Natural killer cell treated with Interleukin-12 subunit alpha and Interleukin-12 subunit beta and Interleukin-15 and Interleukin-18, amount 100 ng/mL, for 72 hours (primary cell): ENCODE measurements at regions not wholly inside any gene's neighbourhood (a gene's known extent, or its start where the extent isn't known, plus 50 kb on each side); places are given as distances from the start of the nearest gene placed in this dataset.

ENCODE experiments used
- ATAC-seq, 2 donors: fragments of 150-1000 bp; cut with Tn5 transposase in 1 of 2; sonication (Bioruptor Pico), chemical (Tn5 transposase) in 1 of 2; 2 replicates each; pipeline ENCODE4 v1.10.0; 2021
- DNase-seq: peaks from one replicate; pipeline ENCODE4 v3.0.0; 2022; ENCODE audit warnings: low spot score
- H3K27ac Mint-ChIP-seq, 2 donors: 1 replicate in 1 of 2; 2 replicates in 1 of 2; pipeline ENCODE4 v1.8.0; 2022; ENCODE audit warnings: mixed read lengths in 2 of 2, mild to moderate bottlenecking in 1 of 2, moderate library complexity in 1 of 2
- H3K27me3 Mint-ChIP-seq, 2 donors: 1 replicate in 1 of 2; 2 replicates in 1 of 2; pipeline ENCODE4 v1.8.0; 2022; ENCODE audit warnings: mixed read lengths in 2 of 2
- H3K36me3 Mint-ChIP-seq: one replicate; pipeline ENCODE4 v1.8.0; 2022; ENCODE audit warnings: mixed read lengths
- H3K4me1 Mint-ChIP-seq, 2 donors: 1 replicate in 1 of 2; 2 replicates in 1 of 2; pipeline ENCODE4 v1.8.0; 2022; ENCODE audit warnings: low read depth in 2 of 2, mixed read lengths in 2 of 2, mild to moderate bottlenecking in 1 of 2
- H3K4me3 Mint-ChIP-seq: one replicate; pipeline ENCODE4 v1.8.0; 2022; ENCODE audit warnings: mixed read lengths
- H3K9me3 Mint-ChIP-seq: 2 replicates; pipeline ENCODE4 v1.8.0; 2022; ENCODE audit warnings: mixed read lengths

DNA sequence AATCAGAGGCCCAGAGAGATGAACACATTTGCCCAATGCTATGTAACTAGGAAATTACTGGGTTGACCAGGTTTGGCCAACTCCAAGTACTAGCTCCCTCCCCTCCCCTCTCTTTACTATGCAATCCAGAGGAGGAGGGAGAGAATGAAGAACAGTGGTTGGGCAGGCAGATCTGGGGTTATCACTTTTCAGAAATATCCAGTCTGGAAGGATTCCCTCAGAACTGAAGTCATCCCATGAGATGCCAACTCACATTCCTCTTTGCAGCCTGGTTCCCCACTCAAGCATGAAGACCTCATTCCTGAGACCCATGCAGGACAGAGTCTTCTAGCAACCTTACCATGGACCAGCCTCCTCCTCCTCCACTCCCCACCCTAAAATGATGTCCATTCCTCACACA is 201.1 kb downstream of the TLE3 start:
- no peak overlapping the region for H3K4me3 Mint-ChIP-seq
- peaks cover 5% of the 10 kb centered on the region for H3K9me3 Mint-ChIP-seq
- H3K4me1 Mint-ChIP-seq = no peaks in the 10 kb centered on the region
- no peak for ATAC-seq
- peaks cover 20 to 34% of the 10 kb centered on the region in 2 donors for H3K27me3 Mint-ChIP-seq
- no peak overlapping the region for H3K27ac Mint-ChIP-seq
- DNase-seq = no peak
- H3K36me3 Mint-ChIP-seq = no peaks in the 10 kb centered on the region

DNA sequence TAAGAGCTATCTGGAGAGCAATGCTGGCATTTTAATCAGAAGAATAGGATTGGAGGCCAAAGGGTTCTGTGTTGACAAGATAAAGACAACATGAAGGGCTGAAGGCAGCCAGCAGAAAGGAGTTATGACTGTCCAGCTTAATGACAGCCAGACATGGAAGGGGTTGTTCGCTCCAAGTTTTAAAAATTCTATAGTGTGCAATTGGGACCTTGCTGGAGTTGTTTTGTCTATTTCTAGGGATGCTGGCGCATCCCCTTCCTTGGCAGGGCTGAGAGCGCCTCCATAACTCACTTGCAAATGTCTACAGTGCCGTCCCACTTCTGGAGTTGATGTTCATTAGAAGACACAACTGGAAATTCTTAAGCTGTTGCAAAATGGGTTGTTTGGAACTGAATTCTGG is 200.7 kb downstream of the TLE3 start:
- H3K36me3 Mint-ChIP-seq = no peaks in the 10 kb centered on the region
- no peak overlapping the region for H3K4me3 Mint-ChIP-seq
- no peak overlapping the region for H3K27ac Mint-ChIP-seq
- H3K9me3 Mint-ChIP-seq = peaks cover 5% of the 10 kb centered on the region
- DNase-seq = no peak
- no peak for ATAC-seq
- peaks cover 20 to 36% of the 10 kb centered on the region in 2 donors for H3K27me3 Mint-ChIP-seq
- no peaks in the 10 kb centered on the region for H3K4me1 Mint-ChIP-seq

DNA sequence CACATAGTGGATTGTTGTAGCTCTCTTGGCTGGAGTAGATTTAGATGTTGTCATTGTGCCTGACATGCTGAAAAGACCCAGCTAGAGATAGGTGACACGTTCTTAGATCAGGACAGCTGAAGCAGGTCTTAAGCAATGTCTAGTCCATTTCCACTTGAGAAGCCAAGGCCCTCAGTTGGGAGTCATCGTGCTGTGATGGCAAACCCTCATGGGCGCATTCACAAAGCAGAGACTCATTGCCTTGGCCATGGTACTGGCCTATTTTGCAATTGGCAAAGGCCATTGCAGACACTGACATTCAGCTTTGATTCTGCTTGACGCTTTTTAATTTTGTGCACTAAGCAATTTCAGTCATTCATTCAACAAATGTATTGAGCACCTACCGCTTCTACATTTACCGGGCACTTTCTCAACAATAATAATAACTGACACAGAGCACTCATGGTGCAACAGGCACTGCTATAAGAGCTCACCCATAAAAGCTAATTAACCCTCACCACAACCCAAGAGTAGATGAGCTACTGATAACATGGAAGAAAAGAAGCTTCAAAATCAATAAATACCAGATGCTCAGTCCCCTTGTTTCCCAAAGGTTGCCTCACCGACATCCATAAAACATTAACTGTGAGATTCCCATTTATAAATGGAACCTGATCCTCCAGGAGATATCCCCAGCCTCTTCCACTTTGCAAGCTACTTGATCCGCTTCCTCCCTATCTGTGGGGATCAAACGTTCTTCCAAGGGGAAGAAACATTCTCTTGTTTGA is 200.1 kb downstream of the TLE3 start:
- peaks cover 5% of the 10 kb centered on the region for H3K9me3 Mint-ChIP-seq
- H3K27me3 Mint-ChIP-seq = peaks cover 20 to 36% of the 10 kb centered on the region in 2 donors
- H3K4me1 Mint-ChIP-seq = no peaks in the 10 kb centered on the region
- H3K27ac Mint-ChIP-seq = no peak overlapping the region
- H3K36me3 Mint-ChIP-seq = no peaks in the 10 kb centered on the region
- DNase-seq (no peak), ATAC-seq (no peak)
- H3K4me3 Mint-ChIP-seq = no peak overlapping the region

DNA sequence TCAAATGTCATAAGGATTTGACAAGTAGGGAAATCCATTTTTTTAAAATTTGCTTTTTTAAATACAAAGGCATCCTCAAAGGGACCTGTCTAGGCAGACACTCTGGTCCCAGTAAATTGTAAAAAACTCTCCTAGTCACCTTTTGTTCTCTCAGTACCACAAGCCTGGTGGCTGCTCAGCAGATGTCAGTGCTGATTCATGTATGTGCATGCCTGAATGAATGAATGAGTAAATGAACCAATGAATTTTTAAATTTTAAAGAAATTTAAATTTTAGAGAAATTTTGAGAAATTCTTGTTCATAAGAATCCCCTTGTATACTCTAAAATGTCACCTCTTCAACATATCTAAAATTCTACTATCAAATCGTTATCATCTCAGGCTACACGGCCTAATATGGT is 199.5 kb downstream of the TLE3 start:
- no peaks in the 10 kb centered on the region for H3K4me1 Mint-ChIP-seq
- ATAC-seq = no peak
- peaks cover 5% of the 10 kb centered on the region for H3K9me3 Mint-ChIP-seq

DNA sequence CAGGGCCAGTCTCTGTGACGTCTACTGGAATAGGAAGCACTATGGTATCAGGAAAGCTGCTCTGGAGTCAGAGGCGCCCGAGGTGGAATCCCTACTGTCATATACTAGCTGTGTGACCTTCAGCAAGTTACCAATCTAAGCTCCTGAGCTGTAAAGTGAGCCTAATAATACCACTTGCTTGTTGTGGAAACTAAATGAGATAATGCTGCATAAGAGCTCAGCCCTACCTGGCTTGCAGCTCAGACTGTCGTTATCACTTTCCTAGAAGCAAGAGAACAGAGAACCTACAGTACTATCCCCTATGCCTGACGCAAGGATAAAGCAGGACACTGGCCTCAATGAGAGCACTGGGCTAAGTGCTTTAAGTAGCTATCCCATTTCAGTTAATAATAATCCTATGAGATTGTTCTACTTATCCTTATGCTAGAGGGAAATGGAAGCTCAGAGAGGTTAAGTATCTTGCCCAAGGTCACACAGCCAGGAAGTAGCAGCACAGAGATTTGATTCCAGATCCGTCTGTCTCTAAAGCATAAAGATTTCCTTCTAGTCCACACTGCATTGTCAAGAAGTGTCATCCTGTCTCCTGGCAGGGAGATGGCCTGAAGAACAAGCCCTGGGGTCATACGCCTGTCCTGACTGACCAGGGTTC is 195.2 kb downstream of the TLE3 start:
- Mint-ChIP-seq H3K9me3 (no peaks in the 10 kb centered on the region), H3K36me3 (no peaks in the 10 kb centered on the region), H3K4me1 (no peaks in the 10 kb centered on the region), H3K27me3 (peaks cover 0 to 17% of the 10 kb centered on the region in 2 donors), H3K4me3 (no peak overlapping the region), H3K27ac (no peak overlapping the region)
- DNase-seq = no peak
- ATAC-seq = no peak

More for the DNA sequence above, 199.5 kb downstream of the TLE3 start:
- no peak for DNase-seq
- Mint-ChIP-seq H3K36me3 (no peaks in the 10 kb centered on the region), H3K27me3 (peaks cover 20 to 34% of the 10 kb centered on the region in 2 donors), H3K27ac (no peak overlapping the region), H3K4me3 (no peak overlapping the region)

DNA sequence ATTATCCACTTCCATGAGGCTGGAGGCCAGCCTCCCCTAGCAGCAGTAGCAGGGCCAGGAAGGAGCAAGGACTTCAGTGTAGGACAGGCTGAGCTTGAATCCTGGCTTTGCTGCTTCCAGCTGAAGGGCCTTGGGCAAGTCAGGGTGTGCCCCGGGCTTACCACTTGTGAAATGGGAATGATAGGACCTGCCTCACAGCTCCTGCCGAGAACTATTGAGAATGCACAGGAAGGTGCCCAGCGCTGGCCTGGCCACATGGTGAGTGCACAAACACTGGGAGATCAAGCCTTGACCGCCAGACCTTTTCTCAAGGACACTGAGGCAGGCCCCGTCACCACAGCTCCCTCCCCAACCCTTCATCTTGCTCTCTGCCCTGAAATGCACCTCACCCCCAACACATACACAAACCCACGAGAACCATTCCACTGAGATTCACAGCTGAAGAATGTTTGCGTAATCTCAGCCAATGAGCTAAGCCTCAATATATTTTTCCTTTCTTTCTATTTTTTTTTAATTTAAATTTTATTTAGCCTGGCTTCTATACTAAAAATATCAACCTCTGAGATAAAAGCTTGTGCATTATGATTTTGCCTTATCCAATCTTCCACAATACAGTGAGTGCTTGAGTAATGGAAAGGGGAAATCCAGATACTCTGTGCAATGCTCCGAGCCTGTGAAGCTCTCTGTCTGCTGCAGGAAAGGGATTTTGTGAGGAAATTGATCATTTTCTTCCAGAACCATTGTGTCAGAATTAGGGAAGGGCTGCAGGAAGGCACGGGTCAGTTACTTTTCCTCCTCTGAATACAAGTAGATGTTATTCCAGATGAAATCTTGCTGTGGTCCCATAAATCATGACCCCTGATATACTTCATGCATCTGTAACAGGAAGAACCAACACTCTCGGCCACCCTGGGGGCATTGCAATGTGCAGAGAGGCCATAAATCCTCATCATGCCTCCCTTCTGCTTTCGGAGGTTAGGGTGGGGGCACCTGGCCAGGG is 193.9 kb downstream of the TLE3 start:
- H3K27me3 Mint-ChIP-seq = peaks cover 8 to 18% of the 10 kb centered on the region in 2 donors
- H3K27ac Mint-ChIP-seq = no peak overlapping the region
- DNase-seq (no peak), ATAC-seq (no peak)
- no peak overlapping the region for H3K4me3 Mint-ChIP-seq
- H3K36me3 Mint-ChIP-seq = no peaks in the 10 kb centered on the region
- no peaks in the 10 kb centered on the region for H3K4me1 Mint-ChIP-seq
- no peaks in the 10 kb centered on the region for H3K9me3 Mint-ChIP-seq

DNA sequence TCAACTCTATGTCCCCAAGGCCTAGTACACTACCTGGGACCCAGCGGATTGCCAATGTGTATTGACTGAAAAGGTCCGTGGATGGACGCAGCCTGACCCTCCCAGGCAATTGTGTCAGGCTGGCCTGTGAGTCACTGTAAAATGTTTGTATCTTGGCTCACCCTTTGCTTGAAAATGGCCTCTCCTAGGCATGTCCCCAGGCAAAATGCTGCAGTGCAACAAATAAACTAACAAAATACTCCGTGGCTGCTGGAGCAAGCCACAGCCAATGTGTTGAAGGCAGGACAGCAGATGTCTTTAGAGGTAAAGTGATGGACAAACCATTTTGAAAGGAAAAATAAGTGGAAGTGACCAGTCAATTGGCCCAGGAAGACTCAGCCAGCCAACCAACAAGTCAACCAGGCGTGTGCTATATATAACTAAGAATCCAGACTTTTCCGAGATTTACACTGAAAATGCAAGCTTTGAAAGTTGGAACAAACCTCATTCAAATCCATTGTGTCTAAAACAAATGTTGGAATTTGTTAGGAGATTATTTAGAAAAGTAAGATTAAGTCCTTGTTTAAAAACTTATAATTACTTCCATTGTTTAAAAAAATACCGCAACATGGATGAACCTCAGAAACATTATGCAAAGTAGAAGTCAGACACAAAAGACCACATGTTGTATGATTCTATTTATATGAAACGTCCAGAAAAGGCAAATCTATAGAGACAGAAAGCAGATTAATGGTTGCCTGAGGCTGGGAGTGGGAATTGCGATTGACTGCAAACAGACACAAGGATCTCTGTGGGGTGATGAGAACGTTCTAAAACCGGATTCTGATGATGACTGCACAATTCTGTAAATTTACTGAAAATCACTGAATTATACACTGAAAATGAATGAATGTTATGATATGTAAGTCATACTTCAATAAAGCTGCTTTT is 191.2 kb downstream of the TLE3 start:
- Mint-ChIP-seq H3K4me1 (no peaks in the 10 kb centered on the region), H3K9me3 (no peaks in the 10 kb centered on the region), H3K27ac (no peak overlapping the region), H3K27me3 (peaks cover 14 to 19% of the 10 kb centered on the region in 2 donors), H3K4me3 (no peak overlapping the region), H3K36me3 (no peaks in the 10 kb centered on the region)
- ATAC-seq = no peak
- no peak for DNase-seq

DNA sequence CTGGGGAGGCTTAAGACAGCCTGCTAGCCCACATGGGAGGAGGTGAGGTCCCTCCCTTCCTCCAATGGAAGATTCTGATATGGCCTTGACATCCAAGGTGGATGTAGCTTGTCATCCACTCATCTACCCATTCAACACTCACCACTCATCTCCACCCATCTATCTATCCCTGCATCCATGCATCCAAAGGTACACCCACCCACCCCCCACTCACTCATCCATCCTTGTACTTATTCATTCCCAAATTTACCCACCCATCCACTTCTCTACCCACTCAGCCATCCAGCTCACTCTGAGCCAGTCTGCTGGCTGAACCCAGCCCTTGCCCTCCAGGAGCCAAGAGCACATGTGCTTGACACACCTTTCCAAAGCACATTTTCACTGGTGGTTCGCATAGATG is 189.7 kb downstream of the TLE3 start:
- H3K27ac Mint-ChIP-seq = no peak overlapping the region
- H3K4me3 Mint-ChIP-seq = no peak overlapping the region
- H3K9me3 Mint-ChIP-seq = no peaks in the 10 kb centered on the region
- H3K4me1 Mint-ChIP-seq = no peaks in the 10 kb centered on the region
- H3K36me3 Mint-ChIP-seq = no peaks in the 10 kb centered on the region
- DNase-seq (no peak), ATAC-seq (no peak)
- peaks cover 14 to 16% of the 10 kb centered on the region in 2 donors for H3K27me3 Mint-ChIP-seq

DNA sequence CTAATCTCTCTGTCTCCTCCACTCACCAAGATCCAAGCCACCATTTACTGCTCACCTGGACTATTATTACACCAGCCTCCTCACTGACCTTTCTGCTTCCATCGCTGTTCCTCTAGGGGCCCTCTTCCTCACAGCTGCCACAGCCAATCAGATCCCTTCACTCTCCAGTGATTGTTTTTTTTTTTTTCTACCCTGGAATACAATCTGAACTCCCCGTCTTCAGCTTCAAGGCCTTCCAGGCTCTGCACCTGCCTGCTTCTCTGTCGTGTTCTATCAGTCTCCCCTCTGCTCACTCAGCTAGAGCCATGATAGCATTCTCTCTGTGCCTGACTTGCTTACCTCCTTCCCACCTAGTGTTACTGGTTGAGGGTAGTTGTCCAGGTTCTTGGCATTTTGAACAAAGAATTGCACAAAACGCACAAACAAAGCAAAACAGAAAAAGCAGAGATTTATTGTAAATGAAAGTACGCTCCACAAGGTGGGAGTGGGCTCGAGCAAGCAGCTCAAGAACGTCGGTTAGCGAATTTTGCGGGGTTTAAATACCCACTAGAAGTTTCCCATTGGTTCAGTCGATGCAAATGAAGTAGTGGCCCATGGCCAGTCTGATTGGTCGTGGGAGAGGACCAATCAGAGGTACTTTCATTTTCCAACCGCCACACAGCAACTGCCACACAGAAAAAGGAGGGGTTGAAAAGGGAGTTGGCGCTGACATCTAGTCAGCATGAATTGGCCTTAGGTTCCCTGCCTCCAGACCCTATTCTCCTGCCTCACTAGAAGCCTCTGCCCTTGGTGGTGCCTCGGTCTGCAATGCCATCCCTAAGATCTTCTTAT is 188.9 kb downstream of the TLE3 start:
- Mint-ChIP-seq H3K4me3 (no peak overlapping the region), H3K27me3 (peaks cover 13 to 14% of the 10 kb centered on the region in 2 donors), H3K36me3 (no peaks in the 10 kb centered on the region), H3K27ac (no peak overlapping the region), H3K4me1 (no peaks in the 10 kb centered on the region), H3K9me3 (no peaks in the 10 kb centered on the region)
- DNase-seq = no peak
- ATAC-seq = no peak

DNA sequence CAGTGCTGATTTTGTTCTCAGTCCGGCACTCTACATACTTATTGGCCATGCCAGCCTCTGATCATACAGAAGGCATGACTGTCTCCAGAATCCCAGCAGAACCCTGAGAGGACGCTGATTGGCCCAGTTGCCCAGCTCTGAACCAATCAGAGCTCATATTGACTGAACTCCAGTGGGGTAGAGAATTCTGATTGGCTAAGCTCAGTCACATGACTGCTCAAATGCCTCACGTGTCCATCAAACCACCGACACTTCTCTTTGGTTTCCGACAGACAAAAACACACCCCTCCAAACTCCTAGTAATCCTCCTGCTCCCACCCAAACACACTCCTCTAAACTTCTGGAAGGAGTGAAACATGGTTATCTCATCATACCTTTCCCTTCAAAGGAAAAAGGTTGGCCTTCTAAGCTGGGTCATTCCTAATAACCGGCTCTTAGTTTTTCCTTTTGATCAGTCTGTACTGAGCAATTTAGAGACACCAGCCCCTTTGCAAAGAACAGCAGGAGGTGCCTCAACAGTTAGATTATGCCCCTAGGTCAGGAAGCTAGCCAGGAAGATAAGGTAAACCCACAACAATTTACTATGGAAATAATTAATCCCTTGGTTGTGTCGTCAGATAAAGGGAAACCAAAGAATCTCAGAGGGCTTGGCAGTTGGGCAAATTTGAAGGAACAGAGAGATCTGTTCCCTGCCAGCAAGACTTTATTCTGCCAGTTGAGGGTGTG is 187.8 kb downstream of the TLE3 start:
- ATAC-seq = no peak
- H3K9me3 Mint-ChIP-seq = no peaks in the 10 kb centered on the region
- no peak overlapping the region for H3K27ac Mint-ChIP-seq

DNA sequence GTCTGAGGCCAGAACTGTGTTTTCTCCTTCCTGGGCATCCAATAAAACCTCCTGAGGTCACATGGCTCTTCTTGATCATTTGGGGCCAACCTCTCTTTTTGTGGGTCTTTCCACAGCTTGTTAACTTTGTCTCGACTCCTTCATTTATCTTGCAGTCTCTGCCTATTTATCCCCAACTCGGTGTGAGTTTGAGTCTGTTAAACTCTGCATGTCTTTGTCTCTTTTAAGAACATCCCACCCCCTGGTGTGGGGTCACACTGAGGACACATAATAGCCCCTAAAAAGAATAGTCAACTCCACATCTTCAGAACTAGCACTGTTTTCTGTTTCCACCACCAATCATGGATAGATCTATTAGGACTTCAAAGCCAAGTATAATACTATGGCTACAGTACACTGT is 187.2 kb downstream of the TLE3 start:
- Mint-ChIP-seq H3K27ac (no peak overlapping the region), H3K27me3 (peaks cover 10 to 14% of the 10 kb centered on the region in 2 donors), H3K4me3 (no peak overlapping the region), H3K4me1 (no peaks in the 10 kb centered on the region), H3K9me3 (no peaks in the 10 kb centered on the region), H3K36me3 (no peaks in the 10 kb centered on the region)
- ATAC-seq (no peak), DNase-seq (no peak)

More for the DNA sequence above, 187.8 kb downstream of the TLE3 start:
- no peak overlapping the region for H3K4me3 Mint-ChIP-seq
- peaks cover 13 to 14% of the 10 kb centered on the region in 2 donors for H3K27me3 Mint-ChIP-seq
- H3K4me1 Mint-ChIP-seq = no peaks in the 10 kb centered on the region
- no peaks in the 10 kb centered on the region for H3K36me3 Mint-ChIP-seq
- no peak for DNase-seq

DNA sequence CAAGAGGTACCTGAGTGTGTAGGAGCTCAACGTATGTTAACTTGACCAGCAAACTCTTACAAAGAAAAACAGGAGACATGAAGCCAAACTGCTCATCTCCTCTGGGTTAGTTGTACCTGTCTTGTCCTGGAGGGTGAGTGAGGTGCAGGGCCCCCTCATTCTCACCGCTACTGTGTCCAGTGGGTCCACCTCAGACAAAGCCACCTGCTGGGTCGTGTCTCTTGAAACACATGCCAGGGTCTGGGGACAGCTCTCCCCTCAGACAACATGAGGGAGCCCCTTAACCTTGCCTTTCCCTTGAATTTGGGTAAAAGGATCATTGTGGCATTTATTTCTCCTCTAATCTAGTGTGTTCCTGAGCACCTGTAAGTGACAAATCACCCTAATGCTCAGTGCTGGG is 185.6 kb downstream of the TLE3 start:
- ATAC-seq (no peak), DNase-seq (no peak)
- no peak overlapping the region for H3K27ac Mint-ChIP-seq
- H3K36me3 Mint-ChIP-seq = no peaks in the 10 kb centered on the region
- peaks cover 9 to 14% of the 10 kb centered on the region in 2 donors for H3K27me3 Mint-ChIP-seq
- no peak overlapping the region for H3K4me3 Mint-ChIP-seq
- H3K4me1 Mint-ChIP-seq = no peaks in the 10 kb centered on the region
- H3K9me3 Mint-ChIP-seq = no peaks in the 10 kb centered on the region
